Neural crest cell (in vitro differentiated cells): ENCODE measurements at regions not wholly inside any gene's neighbourhood (a gene's known extent, or its start where the extent isn't known, plus 50 kb on each side); places are given as distances from the start of the nearest gene placed in this dataset.
"Not testable (repeated sequence)": the region's sequence is repeated elsewhere in the genome, so short reads cannot be mapped to it uniquely, and the experiment has no call there.

Experiments
- DNase-seq: peaks from one replicate; pipeline ENCODE4 v3.0.0; 2021; ENCODE audit warnings: low read depth, mixed read lengths, low spot score
- H3K27ac Mint-ChIP-seq: one replicate; pipeline ENCODE4 v1.8.0; 2021; ENCODE audit warnings: mild to moderate bottlenecking, mixed read lengths; ENCODE audit not compliant: unreplicated experiment
- H3K27me3 Mint-ChIP-seq: 2 replicates; pipeline ENCODE4 v1.8.0; 2021; ENCODE audit warnings: low read depth, mild to moderate bottlenecking, mixed read lengths
- H3K36me3 Mint-ChIP-seq: 2 replicates; pipeline ENCODE4 v1.8.0; 2021; ENCODE audit warnings: low read depth, mild to moderate bottlenecking, mixed read lengths
- H3K4me1 Mint-ChIP-seq: 2 replicates; pipeline ENCODE4 v1.8.0; 2021; ENCODE audit warnings: mixed read lengths
- H3K4me3 Mint-ChIP-seq: one replicate; pipeline ENCODE4 v1.8.0; 2021; ENCODE audit warnings: mild to moderate bottlenecking, mixed read lengths
- H3K9me3 Mint-ChIP-seq: 2 replicates; pipeline ENCODE4 v1.8.0; 2021; ENCODE audit warnings: mixed read lengths
- TF ChIP-seq, protein P1 (sequence below): fragments of 200-600 bp; sonication (generic); conservative IDR thresholded peaks from 2 replicates; pipeline ENCODE4 v1.5.0; 2021; ENCODE audit warnings: antibody characterized with exemption, mild to moderate bottlenecking

GRCh38 chr1:218518216-218518740 lies 173.1 kb downstream of the TGFB2 start:
- Mint-ChIP-seq H3K9me3 (no peaks in the 10 kb centered on the region), H3K27ac (no peak overlapping the region), H3K27me3 (no peaks in the 10 kb centered on the region), H3K4me3 (no peak overlapping the region), H3K4me1 (peaks cover 4% of the 10 kb centered on the region), H3K36me3 (no peaks in the 10 kb centered on the region)
- DNase-seq = no peak
- TF ChIP-seq, protein P1, sequence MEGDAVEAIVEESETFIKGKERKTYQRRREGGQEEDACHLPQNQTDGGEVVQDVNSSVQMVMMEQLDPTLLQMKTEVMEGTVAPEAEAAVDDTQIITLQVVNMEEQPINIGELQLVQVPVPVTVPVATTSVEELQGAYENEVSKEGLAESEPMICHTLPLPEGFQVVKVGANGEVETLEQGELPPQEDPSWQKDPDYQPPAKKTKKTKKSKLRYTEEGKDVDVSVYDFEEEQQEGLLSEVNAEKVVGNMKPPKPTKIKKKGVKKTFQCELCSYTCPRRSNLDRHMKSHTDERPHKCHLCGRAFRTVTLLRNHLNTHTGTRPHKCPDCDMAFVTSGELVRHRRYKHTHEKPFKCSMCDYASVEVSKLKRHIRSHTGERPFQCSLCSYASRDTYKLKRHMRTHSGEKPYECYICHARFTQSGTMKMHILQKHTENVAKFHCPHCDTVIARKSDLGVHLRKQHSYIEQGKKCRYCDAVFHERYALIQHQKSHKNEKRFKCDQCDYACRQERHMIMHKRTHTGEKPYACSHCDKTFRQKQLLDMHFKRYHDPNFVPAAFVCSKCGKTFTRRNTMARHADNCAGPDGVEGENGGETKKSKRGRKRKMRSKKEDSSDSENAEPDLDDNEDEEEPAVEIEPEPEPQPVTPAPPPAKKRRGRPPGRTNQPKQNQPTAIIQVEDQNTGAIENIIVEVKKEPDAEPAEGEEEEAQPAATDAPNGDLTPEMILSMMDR = no peak

- not testable (repeated sequence) for H3K4me3 Mint-ChIP-seq, H3K27me3 Mint-ChIP-seq, H3K27ac Mint-ChIP-seq, H3K9me3 Mint-ChIP-seq, H3K4me1 Mint-ChIP-seq, H3K36me3 Mint-ChIP-seq, DNase-seq
Observed at GRCh38 chr1:218520646-218521045, 175.5 kb downstream of the TGFB2 start.

- Mint-ChIP-seq H3K4me3 (no peak overlapping the region), H3K27ac (no peak overlapping the region)
- DNase-seq = peak; percentile 44
Observed at GRCh38 chr1:218521414-218522169, 176.5 kb downstream of the TGFB2 start.

GRCh38 chr1:218524526-218524925 lies 179.4 kb downstream of the TGFB2 start:
- Mint-ChIP-seq H3K36me3 (no peaks in the 10 kb centered on the region), H3K4me3 (no peak overlapping the region), H3K27me3 (no peaks in the 10 kb centered on the region), H3K4me1 (peaks cover 4% of the 10 kb centered on the region), H3K27ac (no peak overlapping the region), H3K9me3 (no peaks in the 10 kb centered on the region)
- no peak for DNase-seq
- TF ChIP-seq, protein P1 = no peak

More at GRCh38 chr1:218521414-218522169, 176.5 kb downstream of the TGFB2 start:
- Mint-ChIP-seq H3K4me1 (peaks cover 8% of the 10 kb centered on the region), H3K27me3 (no peaks in the 10 kb centered on the region), H3K9me3 (no peaks in the 10 kb centered on the region), H3K36me3 (no peaks in the 10 kb centered on the region)
- TF ChIP-seq, protein P1 = peak; percentile 61

- Mint-ChIP-seq H3K4me1 (peaks cover 4% of the 10 kb centered on the region), H3K27ac (no peak overlapping the region), H3K27me3 (no peaks in the 10 kb centered on the region), H3K36me3 (no peaks in the 10 kb centered on the region), H3K9me3 (no peaks in the 10 kb centered on the region), H3K4me3 (no peak overlapping the region)
- DNase-seq = no peak
- TF ChIP-seq, protein P1 = no peak
Observed at GRCh38 chr1:218525031-218525430, 179.9 kb downstream of the TGFB2 start.

- no peak overlapping the region for H3K27ac Mint-ChIP-seq
- no peaks in the 10 kb centered on the region for H3K9me3 Mint-ChIP-seq
- TF ChIP-seq, protein P1 = no peak
- no peaks in the 10 kb centered on the region for H3K27me3 Mint-ChIP-seq
- no peaks in the 10 kb centered on the region for H3K36me3 Mint-ChIP-seq
- H3K4me3 Mint-ChIP-seq = no peak overlapping the region
- peaks cover 4% of the 10 kb centered on the region for H3K4me1 Mint-ChIP-seq
- DNase-seq = no peak
Observed at GRCh38 chr1:218525451-218526197, 180.5 kb downstream of the TGFB2 start.
